ENCODE measurements at regions not wholly inside any gene's neighbourhood (a gene's known extent, or its start where the extent isn't known, plus 50 kb on each side); places are given as distances from the start of the nearest gene placed in this dataset.

DNA sequence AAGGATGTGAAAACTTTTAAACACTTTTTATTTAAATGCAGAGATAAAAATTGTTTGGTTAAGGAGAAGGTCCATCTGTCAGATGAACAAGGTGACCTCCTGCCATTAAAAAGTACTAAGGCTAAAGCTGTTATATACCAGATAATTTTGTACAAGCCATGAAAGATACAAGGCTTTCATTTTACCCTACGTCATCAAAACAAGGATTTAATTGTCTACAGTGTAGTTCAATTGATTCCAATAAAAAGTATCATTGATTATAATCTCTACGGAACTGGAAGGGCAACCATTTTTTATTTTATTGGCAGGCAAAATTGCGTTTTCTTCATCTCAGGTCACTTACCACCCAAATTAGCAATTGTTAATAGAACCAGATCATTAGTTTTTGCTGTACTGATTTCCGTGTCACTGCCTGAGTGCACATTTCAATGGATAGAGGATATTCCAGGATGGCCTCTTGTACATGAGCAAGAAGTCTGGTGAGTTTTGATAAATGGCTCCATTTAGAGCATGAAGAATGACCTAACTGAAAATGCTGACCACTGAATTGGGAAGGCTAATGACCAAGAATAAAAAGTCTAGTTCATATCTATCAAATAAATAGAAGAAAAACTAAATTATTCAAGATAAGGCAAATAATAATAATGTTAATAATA is 564.9 kb downstream of the JRKL start:
- Histone ChIP-seq H3K9me2 (no peaks in the 10 kb centered on the region), H3K27me3 (ENCODE audit: insufficient read depth) (no peaks in the 10 kb centered on the region), H3K27ac (ENCODE audit: low read depth in 2 of 2, low read length in 1 of 2) (no peak overlapping the region), H4K20me1 (ENCODE audit: insufficient read depth) (no peaks in the 10 kb centered on the region), H3K4me1 (ENCODE audit: control insufficient read depth in 1 of 2, insufficient read depth in 2 of 2, low read depth in 1 of 2, low read length in 1 of 2) (no peaks in the 10 kb centered on the region), H3K4me3 (ENCODE audit: low read depth in 2 of 2, low read length in 1 of 2) (no peak overlapping the region), H3K9ac (no peak overlapping the region), H3K36me3 (replicated peaks in 1 of 2; ENCODE audit: control insufficient read depth in 1 of 2, insufficient read depth in 2 of 2, low read length in 1 of 2) (no peaks in the 10 kb centered on the region), H2AFZ (ENCODE audit: low read depth) (no peak overlapping the region; the same call in 1 of the 2 replicates), H3K9me3 (no peaks in the 10 kb centered on the region), H3K4me2 (no peak overlapping the region), H3F3A (replicated peaks; ENCODE audit: insufficient read depth) (no peaks in the 10 kb centered on the region), H3K79me2 (ENCODE audit: insufficient read depth) (no peaks in the 10 kb centered on the region)
- TF ChIP-seq, protein P1, sequence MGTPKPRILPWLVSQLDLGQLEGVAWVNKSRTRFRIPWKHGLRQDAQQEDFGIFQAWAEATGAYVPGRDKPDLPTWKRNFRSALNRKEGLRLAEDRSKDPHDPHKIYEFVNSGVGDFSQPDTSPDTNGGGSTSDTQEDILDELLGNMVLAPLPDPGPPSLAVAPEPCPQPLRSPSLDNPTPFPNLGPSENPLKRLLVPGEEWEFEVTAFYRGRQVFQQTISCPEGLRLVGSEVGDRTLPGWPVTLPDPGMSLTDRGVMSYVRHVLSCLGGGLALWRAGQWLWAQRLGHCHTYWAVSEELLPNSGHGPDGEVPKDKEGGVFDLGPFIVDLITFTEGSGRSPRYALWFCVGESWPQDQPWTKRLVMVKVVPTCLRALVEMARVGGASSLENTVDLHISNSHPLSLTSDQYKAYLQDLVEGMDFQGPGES (IDR thresholded peaks at IDR 0.05; ENCODE audit: low read depth, low read length), result no peak
- TF ChIP-seq, protein P2, sequence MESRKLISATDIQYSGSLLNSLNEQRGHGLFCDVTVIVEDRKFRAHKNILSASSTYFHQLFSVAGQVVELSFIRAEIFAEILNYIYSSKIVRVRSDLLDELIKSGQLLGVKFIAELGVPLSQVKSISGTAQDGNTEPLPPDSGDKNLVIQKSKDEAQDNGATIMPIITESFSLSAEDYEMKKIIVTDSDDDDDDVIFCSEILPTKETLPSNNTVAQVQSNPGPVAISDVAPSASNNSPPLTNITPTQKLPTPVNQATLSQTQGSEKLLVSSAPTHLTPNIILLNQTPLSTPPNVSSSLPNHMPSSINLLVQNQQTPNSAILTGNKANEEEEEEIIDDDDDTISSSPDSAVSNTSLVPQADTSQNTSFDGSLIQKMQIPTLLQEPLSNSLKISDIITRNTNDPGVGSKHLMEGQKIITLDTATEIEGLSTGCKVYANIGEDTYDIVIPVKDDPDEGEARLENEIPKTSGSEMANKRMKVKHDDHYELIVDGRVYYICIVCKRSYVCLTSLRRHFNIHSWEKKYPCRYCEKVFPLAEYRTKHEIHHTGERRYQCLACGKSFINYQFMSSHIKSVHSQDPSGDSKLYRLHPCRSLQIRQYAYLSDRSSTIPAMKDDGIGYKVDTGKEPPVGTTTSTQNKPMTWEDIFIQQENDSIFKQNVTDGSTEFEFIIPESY (IDR thresholded peaks at IDR 0.05; ENCODE audit: borderline replicate concordance, low read depth), result no peak
- no peak for TF ChIP-seq TAF1 (IDR thresholded peaks at IDR 0.05; ENCODE audit: borderline replicate concordance, low read depth, low read length)
- TF ChIP-seq TCF12 (IDR thresholded peaks at IDR 0.05), result no peak
- TF ChIP-seq GATA2 (CRISPR knock-in tag; IDR thresholded peaks at IDR 0.05), result no peak
- no peak for TF ChIP-seq MEF2A (IDR thresholded peaks at IDR 0.05; ENCODE audit: borderline replicate concordance, low read depth)
- no peak for TF ChIP-seq NRF1 (IDR thresholded peaks at IDR 0.05; ENCODE audit: low read depth, low read length)
- TF ChIP-seq EP300 (IDR thresholded peaks at IDR 0.05; ENCODE audit: borderline replicate concordance in 1 of 2, low read depth in 1 of 2, low read length in 1 of 2), result no peak
- no peak for TF ChIP-seq RCOR1 (IDR thresholded peaks at IDR 0.05; ENCODE audit: low read length)
- TF ChIP-seq, protein P3, sequence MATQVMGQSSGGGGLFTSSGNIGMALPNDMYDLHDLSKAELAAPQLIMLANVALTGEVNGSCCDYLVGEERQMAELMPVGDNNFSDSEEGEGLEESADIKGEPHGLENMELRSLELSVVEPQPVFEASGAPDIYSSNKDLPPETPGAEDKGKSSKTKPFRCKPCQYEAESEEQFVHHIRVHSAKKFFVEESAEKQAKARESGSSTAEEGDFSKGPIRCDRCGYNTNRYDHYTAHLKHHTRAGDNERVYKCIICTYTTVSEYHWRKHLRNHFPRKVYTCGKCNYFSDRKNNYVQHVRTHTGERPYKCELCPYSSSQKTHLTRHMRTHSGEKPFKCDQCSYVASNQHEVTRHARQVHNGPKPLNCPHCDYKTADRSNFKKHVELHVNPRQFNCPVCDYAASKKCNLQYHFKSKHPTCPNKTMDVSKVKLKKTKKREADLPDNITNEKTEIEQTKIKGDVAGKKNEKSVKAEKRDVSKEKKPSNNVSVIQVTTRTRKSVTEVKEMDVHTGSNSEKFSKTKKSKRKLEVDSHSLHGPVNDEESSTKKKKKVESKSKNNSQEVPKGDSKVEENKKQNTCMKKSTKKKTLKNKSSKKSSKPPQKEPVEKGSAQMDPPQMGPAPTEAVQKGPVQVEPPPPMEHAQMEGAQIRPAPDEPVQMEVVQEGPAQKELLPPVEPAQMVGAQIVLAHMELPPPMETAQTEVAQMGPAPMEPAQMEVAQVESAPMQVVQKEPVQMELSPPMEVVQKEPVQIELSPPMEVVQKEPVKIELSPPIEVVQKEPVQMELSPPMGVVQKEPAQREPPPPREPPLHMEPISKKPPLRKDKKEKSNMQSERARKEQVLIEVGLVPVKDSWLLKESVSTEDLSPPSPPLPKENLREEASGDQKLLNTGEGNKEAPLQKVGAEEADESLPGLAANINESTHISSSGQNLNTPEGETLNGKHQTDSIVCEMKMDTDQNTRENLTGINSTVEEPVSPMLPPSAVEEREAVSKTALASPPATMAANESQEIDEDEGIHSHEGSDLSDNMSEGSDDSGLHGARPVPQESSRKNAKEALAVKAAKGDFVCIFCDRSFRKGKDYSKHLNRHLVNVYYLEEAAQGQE (IDR thresholded peaks at IDR 0.05; ENCODE audit: low read depth, low read length), result no peak
- no peak for TF ChIP-seq TEAD4 (IDR thresholded peaks at IDR 0.05; ENCODE audit: borderline replicate concordance, insufficient read depth)
- no peak for TF ChIP-seq FOXJ3 (CRISPR knock-in tag; IDR thresholded peaks at IDR 0.05)
- TF ChIP-seq, protein P4, sequence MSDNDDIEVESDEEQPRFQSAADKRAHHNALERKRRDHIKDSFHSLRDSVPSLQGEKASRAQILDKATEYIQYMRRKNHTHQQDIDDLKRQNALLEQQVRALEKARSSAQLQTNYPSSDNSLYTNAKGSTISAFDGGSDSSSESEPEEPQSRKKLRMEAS (IDR thresholded peaks at IDR 0.05; ENCODE audit: low read depth), result no peak
- TF ChIP-seq GABPA (IDR thresholded peaks at IDR 0.05; ENCODE audit: low read depth), result no peak
- TF ChIP-seq FOXM1 (IDR thresholded peaks at IDR 0.05; ENCODE audit: low read depth), result no peak
- TF ChIP-seq YY1 (IDR thresholded peaks at IDR 0.05; ENCODE audit: low read depth), result no peak
- no peak for TF ChIP-seq RAD21 (IDR thresholded peaks at IDR 0.05; ENCODE audit: low read length)
- DNase-seq, result no peak
- 4% methylated on average over 4 of the region's 4 CpGs for WGBS (ENCODE audit: low lambda C conversion rate)
- ChIA-PET CTCF (no interaction called here), POLR2A (no interaction called here)

Data from SK-N-SH (cell line).